ENCODE measurements at regions not wholly inside any gene's neighbourhood (a gene's known extent, or its start where the extent isn't known, plus 50 kb on each side); places are given as distances from the start of the nearest gene placed in this dataset.
"Not testable (repeated sequence)": the region's sequence is repeated elsewhere in the genome, so short reads cannot be mapped to it uniquely, and the experiment has no call there.

GRCh38 chr10:65197935-65198334, 1676.7 kb downstream of the REEP3 start:
- no peak for DNase-seq

- DNase-seq: no peak
These were observed 1680.3 kb downstream of the REEP3 start for GRCh38 chr10:65201491-65201890.

DNA sequence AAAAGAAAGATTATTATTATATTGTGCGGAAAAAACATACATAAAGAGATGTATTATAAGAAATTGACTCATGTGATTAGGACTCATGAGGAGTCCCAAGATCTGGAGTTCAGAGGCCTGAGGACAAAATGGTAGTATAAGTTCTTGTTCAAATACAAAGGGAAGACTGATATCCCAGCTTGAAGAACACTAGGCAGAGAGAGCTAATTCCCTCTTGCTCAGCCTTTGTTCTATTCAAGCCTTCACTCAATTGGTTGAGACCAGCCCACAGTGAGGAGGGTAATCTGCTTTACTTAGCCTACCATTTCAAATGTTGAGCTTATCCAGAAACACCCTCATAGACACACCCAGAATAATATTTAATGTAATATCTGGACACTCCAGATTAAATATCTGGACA, 1683.8 kb downstream of the REEP3 start:
- no peak for DNase-seq

DNA sequence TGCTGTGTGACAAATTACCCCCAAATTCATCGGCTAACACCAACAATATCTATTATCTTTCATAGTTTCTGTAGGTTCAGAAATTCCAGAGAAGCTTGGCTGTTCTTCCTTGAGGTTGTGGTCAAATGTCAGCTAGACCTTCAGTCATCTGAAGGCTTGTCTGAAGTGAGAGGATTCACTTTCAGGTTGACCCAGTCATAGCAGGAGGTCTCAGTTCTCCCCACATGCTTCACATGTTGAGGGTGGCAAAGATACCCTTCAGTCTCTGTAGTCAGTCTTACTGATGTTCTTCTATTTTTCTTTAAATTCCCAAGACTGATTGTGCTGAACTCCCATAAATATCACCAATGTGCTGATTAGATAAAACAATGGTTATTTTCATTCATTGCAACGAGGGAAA, 1692.0 kb downstream of the REEP3 start:
- no peak for DNase-seq

DNA sequence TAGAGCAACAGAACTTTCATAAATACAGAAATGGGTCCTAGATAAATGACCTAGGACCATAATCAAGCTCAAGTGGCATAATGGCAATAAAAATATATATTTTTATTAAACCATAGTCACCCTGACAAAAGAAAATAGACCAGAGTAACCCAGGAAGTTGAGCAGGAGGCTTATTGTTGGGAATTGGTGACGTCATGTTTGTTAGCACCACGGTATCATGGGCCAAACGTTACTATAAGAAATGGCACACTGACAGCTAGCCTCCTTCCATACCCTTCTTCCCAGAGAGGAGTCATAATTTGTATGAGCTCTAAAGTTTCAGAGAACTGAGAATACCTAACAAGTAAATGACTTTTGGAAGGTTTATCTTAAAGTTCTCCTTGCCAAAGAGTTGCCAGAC, 1698.2 kb downstream of the REEP3 start:
- DNase-seq: no peak

GRCh38 chr10:65231148-65231547, 1694.7 kb upstream of the LRRTM3 start:
- DNase-seq: no peak

- no peak for DNase-seq
These were observed 1691.6 kb upstream of the LRRTM3 start for GRCh38 chr10:65234261-65234660.

- DNase-seq: no peak
These were observed 1690.6 kb upstream of the LRRTM3 start for GRCh38 chr10:65235266-65235665.

- no peak for DNase-seq
These were observed 1690.0 kb upstream of the LRRTM3 start for GRCh38 chr10:65235846-65236245.

GRCh38 chr10:65265451-65265954, 1660.3 kb upstream of the LRRTM3 start:
- DNase-seq: no peak

- DNase-seq: not testable (repeated sequence)
These were observed 1656.3 kb upstream of the LRRTM3 start for GRCh38 chr10:65269551-65269950.

DNA sequence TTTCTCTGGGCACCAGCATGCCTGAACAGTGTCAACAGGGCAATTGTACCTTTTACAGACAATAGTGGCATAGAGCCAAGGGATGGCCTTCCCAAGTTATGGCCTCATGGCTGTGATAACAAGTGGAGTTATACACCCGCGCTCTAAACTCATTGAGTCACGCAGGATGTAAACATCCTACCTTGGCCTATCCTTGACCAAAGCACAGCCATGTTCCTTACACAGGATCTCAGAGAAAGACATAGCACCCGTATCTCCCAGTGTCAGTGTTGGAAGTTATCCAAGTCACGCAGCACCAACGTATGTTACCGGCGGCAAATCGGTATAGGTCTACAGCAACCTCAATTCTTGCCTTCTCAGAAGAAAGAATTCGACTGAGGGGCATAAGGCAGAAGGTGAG, 1654.9 kb upstream of the LRRTM3 start:
- DNase-seq: no peak

- DNase-seq: no peak
These were observed 1652.7 kb upstream of the LRRTM3 start for GRCh38 chr10:65273115-65273514.

DNA sequence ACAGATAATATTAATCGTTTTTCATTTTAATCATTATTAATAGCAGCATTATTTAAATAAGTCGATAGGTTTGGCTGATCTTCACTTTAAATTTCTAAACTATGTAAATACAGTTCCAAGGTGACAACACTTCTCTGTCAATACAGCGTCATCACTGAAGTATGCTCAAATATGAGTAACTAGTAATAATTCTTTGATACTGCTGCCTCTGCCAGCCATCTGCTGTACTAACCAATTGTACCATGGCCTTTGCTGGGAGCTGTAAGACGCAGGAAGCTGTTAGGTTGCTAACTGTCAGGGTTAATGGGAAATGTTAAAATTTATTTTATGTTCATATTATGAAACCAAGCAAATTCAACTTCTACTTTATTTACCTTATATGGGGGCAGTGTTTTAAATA, 1650.5 kb upstream of the LRRTM3 start:
- DNase-seq: no peak

- DNase-seq: no peak
These were observed 1641.3 kb upstream of the LRRTM3 start for GRCh38 chr10:65284495-65285041.

- not testable (repeated sequence) for DNase-seq
These were observed 1640.1 kb upstream of the LRRTM3 start for GRCh38 chr10:65285726-65286125.

DNA sequence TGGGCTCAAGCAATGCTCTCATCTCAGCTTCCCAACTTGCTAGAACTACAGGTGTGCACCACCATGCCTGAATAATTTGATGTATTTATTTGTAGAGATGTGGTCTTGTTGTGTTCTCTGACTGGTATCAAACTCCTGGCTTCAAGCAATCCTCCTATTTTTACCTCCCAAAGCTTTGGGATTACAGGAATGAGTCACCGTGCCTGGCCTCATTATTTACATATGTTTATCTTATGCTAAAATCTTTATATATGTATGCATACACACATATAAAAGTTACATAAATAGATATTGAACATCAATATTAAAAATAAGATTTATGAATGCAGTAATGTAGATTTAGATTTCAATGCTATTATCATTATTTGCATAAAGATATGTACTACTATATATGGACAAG, 1634.5 kb upstream of the LRRTM3 start:
- no peak for DNase-seq

DNA sequence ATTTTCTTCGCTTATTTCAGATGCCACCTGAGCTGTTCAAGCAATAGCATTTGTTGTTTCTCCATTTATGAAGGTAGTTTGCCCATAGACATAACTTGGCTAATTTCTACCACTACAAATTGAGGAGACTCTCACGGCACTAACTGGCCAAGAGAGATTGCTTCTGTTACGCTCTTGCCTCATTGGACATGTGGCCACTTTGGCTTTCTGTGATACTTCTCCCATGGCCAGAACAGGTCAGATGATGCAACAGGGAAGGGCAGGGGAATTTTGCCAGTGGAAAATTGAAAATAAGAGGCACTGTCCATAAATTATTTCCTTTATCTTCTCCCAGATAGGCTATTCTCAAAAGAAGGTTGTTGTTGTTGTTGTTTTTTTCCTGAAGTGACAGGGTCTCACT, 1633.3 kb upstream of the LRRTM3 start:
- no peak for DNase-seq

GRCh38 chr10:65294329-65294728, 1631.5 kb upstream of the LRRTM3 start:
- peak; percentile 38 for DNase-seq

- no peak for DNase-seq
These were observed 1624.7 kb upstream of the LRRTM3 start for GRCh38 chr10:65301181-65301580.

DNA sequence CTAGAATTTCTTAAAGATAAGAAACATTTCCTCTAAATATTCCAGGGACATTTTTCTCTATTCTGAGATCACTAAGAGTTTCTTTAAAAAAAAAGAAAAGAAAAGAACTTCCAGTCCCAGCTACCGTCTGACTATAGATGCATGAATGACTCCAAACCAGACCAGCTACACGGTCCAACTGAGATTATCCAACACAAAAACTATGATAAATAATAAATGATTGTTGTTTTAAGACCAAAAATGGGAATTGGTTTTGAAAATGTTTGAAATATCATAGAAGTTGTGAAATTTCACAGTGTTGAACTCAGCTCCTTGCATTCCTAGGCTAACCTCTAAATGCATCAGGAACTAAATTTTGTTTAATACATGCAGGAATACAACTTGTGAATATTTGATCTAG, 1619.6 kb upstream of the LRRTM3 start:
- DNase-seq: peak; percentile 24

- DNase-seq: no peak
These were observed 1613.0 kb upstream of the LRRTM3 start for GRCh38 chr10:65312876-65313275.

- DNase-seq: peak; percentile 16
These were observed 1612.4 kb upstream of the LRRTM3 start for GRCh38 chr10:65313406-65313805.

DNA sequence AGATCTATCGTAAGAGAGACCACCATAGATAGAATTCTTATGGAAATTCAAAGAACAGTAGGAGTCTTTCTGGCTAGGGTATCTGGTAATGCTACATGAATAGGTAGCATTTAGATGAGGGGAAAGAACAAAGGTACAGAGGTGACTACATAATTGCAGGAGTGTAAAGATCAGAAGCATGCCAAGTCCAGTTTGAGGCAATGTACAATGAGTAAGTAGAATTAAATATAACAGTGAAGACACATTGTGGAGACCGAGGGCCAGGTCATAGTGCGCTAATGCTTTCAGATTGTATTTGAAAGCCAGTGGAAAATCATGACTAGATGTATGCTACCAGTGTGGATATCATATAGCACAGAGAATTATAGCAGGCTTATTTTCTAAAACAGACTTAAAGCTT, 1611.6 kb upstream of the LRRTM3 start:
- DNase-seq: no peak

DNA sequence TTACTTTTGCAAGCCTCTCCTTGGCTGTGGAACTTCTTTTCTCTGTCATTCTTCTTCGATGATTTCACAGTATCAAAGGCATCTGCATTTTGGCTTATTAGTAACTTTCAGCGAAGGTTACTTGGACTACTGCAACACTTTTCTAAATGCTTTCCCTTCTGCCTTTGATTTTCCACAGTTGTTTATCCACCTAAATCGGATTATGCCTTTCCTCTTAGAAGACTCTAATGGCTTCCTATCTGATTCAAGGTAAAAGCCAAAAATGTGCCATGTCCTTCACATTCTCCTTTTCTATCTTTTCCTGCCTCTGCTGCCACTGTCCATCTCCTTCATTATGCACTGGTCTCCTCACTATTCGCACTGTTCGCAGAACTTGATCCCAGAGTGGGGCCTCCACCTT, 1606.3 kb upstream of the LRRTM3 start:
- no peak for DNase-seq
